ENCODE measurements at regions not wholly inside any gene's neighbourhood (a gene's known extent, or its start where the extent isn't known, plus 50 kb on each side); places are given as distances from the start of the nearest gene placed in this dataset.

- ATAC-seq (replicated peaks) (no peak), DNase-seq (no peak)
- Mint-ChIP-seq H3K4me1 (ENCODE audit: low read depth in 2 of 2) (peaks cover 4 to 9% of the 10 kb centered on the region in 2 donors), H3K4me3 (peak overlapping the region in 1 of 2 donors; percentile 9), H3K27me3 (peaks cover 32 to 38% of the 10 kb centered on the region in 2 donors), H3K36me3 (ENCODE audit: insufficient read depth) (no peaks in the 10 kb centered on the region), H3K27ac (no peak overlapping the region), H3K9me3 (no peaks in the 10 kb centered on the region)
Observed at GRCh38 chr6:7468382-7469081, 72.9 kb upstream of the DSP start.

DNA sequence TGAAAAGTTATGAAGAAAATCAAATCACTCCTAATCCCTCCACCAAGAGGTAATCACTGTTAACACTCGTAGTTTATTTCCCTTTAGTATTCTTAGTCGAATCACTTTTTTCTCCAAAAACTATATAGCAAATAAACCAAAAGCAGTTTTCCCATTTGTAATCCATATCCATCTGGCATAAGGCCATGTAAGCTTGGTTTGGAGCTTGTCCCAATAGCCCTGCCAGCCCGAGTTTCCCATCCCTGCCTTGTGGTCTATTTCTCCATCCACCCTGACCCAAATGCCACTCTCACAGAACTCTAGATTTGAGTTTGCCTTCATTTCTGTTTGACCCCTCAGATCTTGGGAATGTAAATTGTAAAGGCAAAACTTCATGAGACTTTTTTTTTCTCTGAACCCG is 71.8 kb upstream of the DSP start:
- peaks cover 39 to 41% of the 10 kb centered on the region in 2 donors for H3K27me3 Mint-ChIP-seq
- H3K4me1 Mint-ChIP-seq (ENCODE audit: low read depth in 2 of 2), result peaks cover 4 to 9% of the 10 kb centered on the region in 2 donors
- no peak overlapping the region for H3K27ac Mint-ChIP-seq
- ATAC-seq (replicated peaks) (no peak), DNase-seq (no peak)
- no peak overlapping the region for H3K4me3 Mint-ChIP-seq
- no peaks in the 10 kb centered on the region for H3K9me3 Mint-ChIP-seq
- H3K36me3 Mint-ChIP-seq (ENCODE audit: insufficient read depth), result no peaks in the 10 kb centered on the region

DNA sequence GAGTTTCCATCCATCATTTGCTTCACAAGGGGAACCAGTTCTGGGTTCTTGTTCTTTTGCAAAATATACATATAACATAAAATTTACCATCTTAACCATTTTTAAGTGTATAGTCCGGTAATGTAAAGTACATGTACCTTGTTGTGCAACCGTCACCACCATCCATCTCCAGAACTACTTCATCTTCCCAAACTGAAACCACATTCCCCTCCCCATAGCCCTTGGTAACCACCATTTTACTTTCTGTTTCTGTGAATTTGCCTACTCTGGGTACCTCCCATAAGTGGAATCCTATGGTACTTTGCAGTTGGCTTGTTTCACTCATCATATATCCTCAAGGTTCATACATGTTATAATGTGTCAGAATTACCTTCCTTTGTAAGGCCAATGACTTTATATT is 70.3 kb upstream of the DSP start:
- H3K4me3 Mint-ChIP-seq, result no peak overlapping the region
- ATAC-seq (replicated peaks), result no peak
- no peaks in the 10 kb centered on the region for H3K9me3 Mint-ChIP-seq
- DNase-seq, result no peak
- H3K27ac Mint-ChIP-seq, result no peak overlapping the region
- peaks cover 4 to 9% of the 10 kb centered on the region in 2 donors for H3K4me1 Mint-ChIP-seq (ENCODE audit: low read depth in 2 of 2)
- no peaks in the 10 kb centered on the region for H3K36me3 Mint-ChIP-seq (ENCODE audit: insufficient read depth)
- H3K27me3 Mint-ChIP-seq, result peaks cover 31 to 41% of the 10 kb centered on the region in 2 donors

DNA sequence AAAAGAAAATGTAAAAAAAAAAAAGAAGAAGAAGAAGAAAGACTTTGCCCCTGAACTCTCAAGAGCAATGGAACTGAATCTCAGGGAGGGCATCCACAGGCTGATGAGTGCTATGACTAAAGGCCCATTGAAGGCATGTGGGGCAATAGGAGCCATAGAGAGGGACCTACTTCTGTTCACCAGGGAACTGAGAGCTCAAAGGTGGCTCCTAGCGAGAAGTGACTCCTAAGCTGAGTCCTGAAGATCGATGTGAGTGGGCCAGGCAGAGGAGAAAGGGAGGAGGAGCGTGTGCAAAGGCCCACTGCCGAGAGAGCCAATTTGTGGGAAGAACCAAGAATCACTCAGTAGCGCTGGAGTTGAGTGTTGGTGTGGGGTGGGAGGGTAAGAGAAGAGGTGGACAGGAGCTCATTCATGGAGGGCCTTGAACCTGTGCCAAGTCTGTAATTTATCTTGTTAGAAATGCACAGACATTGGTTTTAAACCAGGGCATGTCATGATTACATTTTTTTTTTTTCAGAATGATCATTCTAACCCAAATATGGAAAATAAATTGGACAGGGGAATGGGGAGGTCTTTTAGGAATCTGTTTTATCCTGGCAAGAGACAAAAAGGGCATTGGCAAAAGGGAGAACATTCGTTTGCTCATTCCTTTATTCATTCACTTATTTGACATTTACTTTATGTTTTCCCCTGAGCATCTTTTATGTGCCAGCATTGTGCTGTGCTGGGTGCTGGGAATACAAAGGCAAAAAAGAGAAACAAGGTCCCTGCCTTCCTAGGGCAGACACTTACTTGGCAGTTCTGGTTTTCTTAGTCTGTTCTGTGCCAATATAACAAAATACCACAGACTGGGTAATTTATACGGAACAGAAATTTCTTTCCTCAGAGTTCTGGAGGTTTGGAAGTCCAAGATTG is 67.4 kb upstream of the DSP start:
- Mint-ChIP-seq H3K27me3 (peaks cover 21 to 31% of the 10 kb centered on the region in 2 donors), H3K27ac (no peak overlapping the region)

GRCh38 chr6:7475081-7475480 is 66.4 kb upstream of the DSP start:
- DNase-seq (no peak), ATAC-seq (replicated peaks) (no peak)
- Mint-ChIP-seq H3K36me3 (ENCODE audit: insufficient read depth) (no peaks in the 10 kb centered on the region), H3K4me1 (ENCODE audit: low read depth in 2 of 2) (peaks cover 0 to 5% of the 10 kb centered on the region in 2 donors), H3K9me3 (no peaks in the 10 kb centered on the region), H3K27ac (no peak overlapping the region), H3K27me3 (peaks cover 21 to 27% of the 10 kb centered on the region in 2 donors), H3K4me3 (no peak overlapping the region)

More for the DNA sequence above, 67.4 kb upstream of the DSP start:
- no peak overlapping the region for H3K4me3 Mint-ChIP-seq
- no peaks in the 10 kb centered on the region for H3K9me3 Mint-ChIP-seq
- peaks cover 0 to 5% of the 10 kb centered on the region in 2 donors for H3K4me1 Mint-ChIP-seq (ENCODE audit: low read depth in 2 of 2)
- ATAC-seq (replicated peaks) (no peak), DNase-seq (no peak)
- H3K36me3 Mint-ChIP-seq (ENCODE audit: insufficient read depth), result no peaks in the 10 kb centered on the region

GRCh38 chr6:7479801-7480266 is 61.6 kb upstream of the DSP start:
- Mint-ChIP-seq H3K36me3 (ENCODE audit: insufficient read depth) (peaks cover 3% of the 10 kb centered on the region), H3K4me3 (no peak overlapping the region), H3K4me1 (ENCODE audit: low read depth in 2 of 2) (no peaks in the 10 kb centered on the region), H3K27ac (no peak overlapping the region), H3K9me3 (no peaks in the 10 kb centered on the region), H3K27me3 (peaks cover 0 to 6% of the 10 kb centered on the region in 2 donors)
- ATAC-seq (replicated peaks) (no peak), DNase-seq (no peak)

- no peak for ATAC-seq (replicated peaks)
- DNase-seq, result no peak
- Mint-ChIP-seq H3K27ac (no peak overlapping the region), H3K4me3 (no peak overlapping the region), H3K36me3 (ENCODE audit: insufficient read depth) (peaks cover 3% of the 10 kb centered on the region), H3K27me3 (peaks cover 15 to 21% of the 10 kb centered on the region in 2 donors), H3K4me1 (ENCODE audit: low read depth in 2 of 2) (no peaks in the 10 kb centered on the region), H3K9me3 (no peaks in the 10 kb centered on the region)
Observed at GRCh38 chr6:7484666-7485065, 56.8 kb upstream of the DSP start.

- no peak for ATAC-seq (replicated peaks)
- H3K27me3 Mint-ChIP-seq, result peaks cover 15% of the 10 kb centered on the region in 2 donors
- no peaks in the 10 kb centered on the region for H3K36me3 Mint-ChIP-seq (ENCODE audit: insufficient read depth)
- H3K9me3 Mint-ChIP-seq, result no peaks in the 10 kb centered on the region
- DNase-seq, result no peak
- no peak overlapping the region for H3K4me3 Mint-ChIP-seq
- H3K27ac Mint-ChIP-seq, result no peak overlapping the region
- no peaks in the 10 kb centered on the region for H3K4me1 Mint-ChIP-seq (ENCODE audit: low read depth in 2 of 2)
Observed at GRCh38 chr6:7486951-7487350, 54.5 kb upstream of the DSP start.

GRCh38 chr6:7488494-7488893 is 53.0 kb upstream of the DSP start:
- Mint-ChIP-seq H3K9me3 (no peaks in the 10 kb centered on the region), H3K27me3 (peaks cover 26 to 28% of the 10 kb centered on the region in 2 donors), H3K4me3 (no peak overlapping the region), H3K36me3 (ENCODE audit: insufficient read depth) (no peaks in the 10 kb centered on the region), H3K4me1 (ENCODE audit: low read depth in 2 of 2) (no peaks in the 10 kb centered on the region), H3K27ac (no peak overlapping the region)
- ATAC-seq (replicated peaks), result no peak
- DNase-seq, result no peak

DNA sequence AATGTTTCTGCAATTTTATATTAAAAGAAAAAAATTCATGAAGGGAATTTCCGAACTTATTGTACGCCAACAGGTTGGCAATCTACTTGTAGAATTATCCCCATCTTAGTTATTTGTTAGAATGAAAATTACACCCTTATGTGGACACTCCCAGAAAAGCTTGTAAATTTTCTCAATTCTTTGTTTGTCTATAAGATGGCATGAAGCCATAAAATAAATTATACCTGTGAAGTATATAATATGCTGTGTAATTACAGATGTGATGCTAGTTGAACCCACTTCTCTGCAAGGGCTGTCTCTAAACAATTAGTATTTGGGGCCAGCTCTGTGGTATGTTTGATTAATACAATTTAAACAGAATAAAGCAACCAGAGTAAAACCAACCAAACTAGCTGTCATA is 52.1 kb upstream of the DSP start:
- DNase-seq (no peak), ATAC-seq (replicated peaks) (no peak)
- Mint-ChIP-seq H3K36me3 (ENCODE audit: insufficient read depth) (no peaks in the 10 kb centered on the region), H3K4me1 (ENCODE audit: low read depth in 2 of 2) (no peaks in the 10 kb centered on the region), H3K9me3 (no peaks in the 10 kb centered on the region), H3K27ac (no peak overlapping the region), H3K4me3 (no peak overlapping the region), H3K27me3 (peaks cover 32 to 37% of the 10 kb centered on the region in 2 donors)
